Testis (tissue), 2 donors: ENCODE measurements at regions not wholly inside any gene's neighbourhood (a gene's known extent, or its start where the extent isn't known, plus 50 kb on each side); places are given as distances from the start of the nearest gene placed in this dataset.

Experiments
- DNase-seq: peaks from one replicate; pipeline ENCODE4 v3.0.0-alpha.2; 2019
- H3K27ac ChIP-seq, 2 donors: fragments of 200-600 bp; sonication (generic); one replicate each; pipeline ENCODE4 v1.5.1; 2019
- H3K27me3 ChIP-seq: fragments of 200-600 bp; sonication (generic); one replicate; pipeline ENCODE4 v1.5.1; 2019
- H3K36me3 ChIP-seq: fragments of 200-600 bp; sonication (generic); one replicate; pipeline ENCODE4 v1.5.1; 2017; ENCODE audit warnings: low read depth; ENCODE audit errors: missing control alignments
- H3K4me1 ChIP-seq: fragments of 200-600 bp; sonication (generic); one replicate; pipeline ENCODE4 v1.5.1; 2019
- H3K4me3 ChIP-seq, 2 donors: fragments of 200-600 bp; sonication (generic); one replicate each; pipeline ENCODE4 v1.5.1; 2017 to 2019
- H3K9me3 ChIP-seq: fragments of 200-600 bp; sonication (generic); one replicate; pipeline ENCODE4 v1.5.1; 2017
- CTCF ChIP-seq, 3 experiments: fragments of 450-650 bp in 2 of 3; fragments of 200-600 bp in 1 of 3; sonication (generic) in 1 of 3; IDR thresholded peaks; one replicate each; pipeline ENCODE4 v1.5.1; 2016 to 2019; ENCODE audit warnings: antibody characterized with exemption in 3 of 3, mild to moderate bottlenecking in 2 of 3, moderate library complexity in 1 of 3
- POLR2A ChIP-seq: fragments of 450-650 bp; IDR thresholded peaks from one replicate; pipeline ENCODE4 v1.6.1; 2017; ENCODE audit warnings: antibody characterized with exemption, mild to moderate bottlenecking, moderate library complexity
- WGBS, 2 donors: methylation state at CpG; one replicate each; pipeline ENCODE4 v1.1.5; 2018; 5-methylcytosine and 5-hydroxymethylcytosine counted together
- intact Hi-C: fragments of 100-400 bp; cut with DNase I; formaldehyde crosslinking; loops from one replicate; pipeline ENCODE4 v1.15.1; 2023; ENCODE audit warnings: low total_unique reads

GRCh38 chr18:54100920-54101470 is 123.5 kb downstream of the MBD2 start:
- no peaks in the 10 kb centered on the region for H3K36me3 ChIP-seq
- WGBS, 2 donors = 72 to 93% methylated on average over 4 of the region's 4 CpGs
- intact Hi-C loops = no loop called here

GRCh38 chr18:54100466-54100865 is 124.0 kb downstream of the MBD2 start:
- TF ChIP-seq CTCF (IDR thresholded peaks at IDR 0.05) (no peak), POLR2A (no peak)
- no peak for DNase-seq
- 95% methylated on average over 2 of the region's 2 CpGs for WGBS, 2 donors
- intact Hi-C loops = no loop called here
- H3K4me1 ChIP-seq = no peaks in the 10 kb centered on the region
- H3K27me3 ChIP-seq = no peaks in the 10 kb centered on the region
- H3K4me3 ChIP-seq = no peak overlapping the region
- H3K36me3 ChIP-seq = no peaks in the 10 kb centered on the region
- H3K9me3 ChIP-seq = no peaks in the 10 kb centered on the region
- H3K27ac ChIP-seq = no peak overlapping the region

More at GRCh38 chr18:54100920-54101470, 123.5 kb downstream of the MBD2 start:
- TF ChIP-seq POLR2A (no peak), CTCF (IDR thresholded peaks at IDR 0.05) (no peak)
- no peak for DNase-seq
- Histone ChIP-seq H3K27me3 (no peaks in the 10 kb centered on the region), H3K4me1 (no peaks in the 10 kb centered on the region), H3K9me3 (no peaks in the 10 kb centered on the region), H3K27ac (no peak overlapping the region), H3K4me3 (no peak overlapping the region)

- intact Hi-C loops = no loop called here
These were observed 130.0 kb downstream of the MBD2 start for GRCh38 chr18:54094474-54094873.

GRCh38 chr18:54090856-54091255 is 133.6 kb downstream of the MBD2 start:
- no peak for DNase-seq
- TF ChIP-seq POLR2A (no peak), CTCF (IDR thresholded peaks at IDR 0.05) (no peak)
- H3K36me3 ChIP-seq = no peaks in the 10 kb centered on the region
- no peak overlapping the region for H3K4me3 ChIP-seq
- H3K9me3 ChIP-seq = no peaks in the 10 kb centered on the region
- no peak overlapping the region for H3K27ac ChIP-seq
- no peaks in the 10 kb centered on the region for H3K4me1 ChIP-seq
- no peaks in the 10 kb centered on the region for H3K27me3 ChIP-seq
- intact Hi-C loops = no loop called here
- WGBS, 2 donors = 86 to 89% methylated on average over 2 of the region's 2 CpGs

More at GRCh38 chr18:54094474-54094873, 130.0 kb downstream of the MBD2 start:
- no peaks in the 10 kb centered on the region for H3K27me3 ChIP-seq
- H3K4me1 ChIP-seq = no peaks in the 10 kb centered on the region
- no peaks in the 10 kb centered on the region for H3K9me3 ChIP-seq
- DNase-seq = no peak
- H3K36me3 ChIP-seq = no peaks in the 10 kb centered on the region
- no peak overlapping the region for H3K27ac ChIP-seq
- WGBS, 2 donors = 87 to 94% methylated on average over 4 of the region's 4 CpGs
- TF ChIP-seq POLR2A = no peak
- no peak for TF ChIP-seq CTCF (IDR thresholded peaks at IDR 0.05)
- no peak overlapping the region for H3K4me3 ChIP-seq

- intact Hi-C loops = no loop called here
- Histone ChIP-seq H3K9me3 (no peaks in the 10 kb centered on the region), H3K36me3 (no peaks in the 10 kb centered on the region), H3K27ac (no peak overlapping the region), H3K4me1 (no peaks in the 10 kb centered on the region), H3K4me3 (no peak overlapping the region), H3K27me3 (no peaks in the 10 kb centered on the region)
- no peak for DNase-seq
- 83 to 95% methylated on average over 2 of the region's 2 CpGs for WGBS, 2 donors
- no peak for TF ChIP-seq CTCF (IDR thresholded peaks at IDR 0.05)
- TF ChIP-seq POLR2A = no peak
These were observed 134.6 kb downstream of the MBD2 start for GRCh38 chr18:54089749-54090459.
